ENCODE measurements at regions not wholly inside any gene's neighbourhood (a gene's known extent, or its start where the extent isn't known, plus 50 kb on each side); places are given as distances from the start of the nearest gene placed in this dataset.
A peak's percentile ranks its signal among the peaks of the same experiment; 100 is the strongest.
"Not testable (repeated sequence)": the region's sequence is repeated elsewhere in the genome, so short reads cannot be mapped to it uniquely, and the experiment has no call there.

GRCh38 chr2:212912445-212913103, 238.8 kb downstream of the IKZF2 start:
- DNase-seq = no peak

- DNase-seq = no peak
Measured at GRCh38 chr2:212911011-212911410, 240.4 kb downstream of the IKZF2 start.

GRCh38 chr2:212908682-212909435, 242.6 kb downstream of the IKZF2 start:
- DNase-seq = no peak

- no peak for DNase-seq
Measured at GRCh38 chr2:212908031-212908430, 243.4 kb downstream of the IKZF2 start.

- DNase-seq = no peak
Measured at GRCh38 chr2:212906620-212907019, 244.8 kb downstream of the IKZF2 start.

GRCh38 chr2:212905640-212906201, 245.7 kb downstream of the IKZF2 start:
- DNase-seq = no peak

GRCh38 chr2:212904646-212905045, 246.8 kb downstream of the IKZF2 start:
- no peak for DNase-seq

GRCh38 chr2:212903413-212903812, 248.0 kb downstream of the IKZF2 start:
- DNase-seq = no peak

- no peak for DNase-seq
Measured at GRCh38 chr2:212902421-212902820, 249.0 kb downstream of the IKZF2 start.

- no peak for DNase-seq
Measured at GRCh38 chr2:212901604-212902275, 249.7 kb downstream of the IKZF2 start.

- DNase-seq = no peak
Measured at GRCh38 chr2:212900715-212901114, 250.7 kb downstream of the IKZF2 start.

- DNase-seq = no peak
Measured at GRCh38 chr2:212898011-212898410, 253.4 kb downstream of the IKZF2 start.

GRCh38 chr2:212897296-212897695, 254.1 kb downstream of the IKZF2 start:
- DNase-seq = no peak

- DNase-seq = no peak
Measured at GRCh38 chr2:212894026-212894425, 257.4 kb downstream of the IKZF2 start.

- DNase-seq = no peak
Measured at GRCh38 chr2:212893216-212893615, 258.2 kb downstream of the IKZF2 start.

- no peak for DNase-seq
Measured at GRCh38 chr2:212892193-212892592, 259.2 kb downstream of the IKZF2 start.

GRCh38 chr2:212891580-212891979, 259.8 kb downstream of the IKZF2 start:
- no peak for DNase-seq

- DNase-seq = no peak
Measured at GRCh38 chr2:212882626-212883025, 268.8 kb downstream of the IKZF2 start.

- DNase-seq = not testable (repeated sequence)
Measured at GRCh38 chr2:212876556-212876955, 274.9 kb downstream of the IKZF2 start.

GRCh38 chr2:212875950-212876349, 275.5 kb downstream of the IKZF2 start:
- not testable (repeated sequence) for DNase-seq

- DNase-seq = no peak
Measured at GRCh38 chr2:212873256-212873655, 278.2 kb downstream of the IKZF2 start.

GRCh38 chr2:212871597-212871996, 279.8 kb downstream of the IKZF2 start:
- no peak for DNase-seq

GRCh38 chr2:212864186-212864585, 287.2 kb downstream of the IKZF2 start:
- no peak for DNase-seq

- DNase-seq = peak; percentile 13
Measured at GRCh38 chr2:212863185-212863588, 288.2 kb downstream of the IKZF2 start.

Data from CD4-positive, alpha-beta T cell treated with Interleukin-17A for 1 hour (primary cell).